ENCODE measurements at regions not wholly inside any gene's neighbourhood (a gene's known extent, or its start where the extent isn't known, plus 50 kb on each side); places are given as distances from the start of the nearest gene placed in this dataset.

DNA sequence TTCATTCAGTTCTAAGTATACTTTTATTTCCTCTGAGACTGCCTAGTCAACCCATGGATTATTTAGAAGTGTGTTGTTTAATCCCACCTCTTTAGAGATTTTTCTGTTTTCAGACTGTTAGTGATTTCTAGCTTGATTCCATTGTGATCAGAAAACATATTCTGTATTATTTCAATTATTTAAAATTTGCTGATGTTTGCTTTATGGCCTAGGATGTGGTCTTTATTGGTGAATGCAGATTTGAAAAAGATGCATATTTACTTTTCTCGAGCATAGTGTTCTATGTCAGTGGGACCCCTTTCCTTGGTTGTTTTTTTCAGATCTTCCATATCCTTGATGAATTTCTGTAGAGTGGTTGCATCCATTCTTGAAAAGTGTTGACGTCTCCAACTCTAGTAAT is 487.2 kb upstream of the HS6ST1 start:
- Mint-ChIP-seq H3K9me3 (peaks cover 8% of the 10 kb centered on the region), H3K4me1 (ENCODE audit: low read depth) (no peaks in the 10 kb centered on the region), H3K27me3 (ENCODE audit: low read depth) (no peaks in the 10 kb centered on the region), H3K4me3 (no peak overlapping the region), H3K36me3 (ENCODE audit: insufficient read depth) (no peaks in the 10 kb centered on the region)
- ATAC-seq (no peak), DNase-seq (no peak)

DNA sequence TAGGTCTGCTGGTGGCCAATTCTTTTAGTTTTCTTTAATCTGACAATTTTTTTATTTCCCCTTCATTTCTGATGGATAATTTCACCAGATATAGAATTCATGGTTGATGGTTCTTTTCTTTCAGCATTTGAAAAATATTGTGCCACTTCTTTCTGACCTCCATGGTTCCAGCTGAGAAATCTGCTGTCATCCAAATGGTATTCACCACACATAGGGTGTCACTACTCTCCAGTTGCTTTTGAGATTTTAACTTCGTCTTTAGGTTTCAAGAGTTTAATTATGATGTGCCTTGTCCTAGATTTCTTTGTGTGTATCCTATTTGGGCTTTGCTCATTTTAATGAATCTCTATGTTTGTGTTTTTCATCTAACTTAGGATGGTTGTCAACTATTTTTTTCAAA is 488.6 kb upstream of the HS6ST1 start:
- H3K4me3 Mint-ChIP-seq, result no peak overlapping the region
- H3K4me1 Mint-ChIP-seq (ENCODE audit: low read depth), result no peaks in the 10 kb centered on the region
- H3K36me3 Mint-ChIP-seq (ENCODE audit: insufficient read depth), result no peaks in the 10 kb centered on the region
- H3K9me3 Mint-ChIP-seq, result peaks cover 8% of the 10 kb centered on the region
- peaks cover 2% of the 10 kb centered on the region for H3K27me3 Mint-ChIP-seq (ENCODE audit: low read depth)
- DNase-seq (no peak), ATAC-seq (no peak)

DNA sequence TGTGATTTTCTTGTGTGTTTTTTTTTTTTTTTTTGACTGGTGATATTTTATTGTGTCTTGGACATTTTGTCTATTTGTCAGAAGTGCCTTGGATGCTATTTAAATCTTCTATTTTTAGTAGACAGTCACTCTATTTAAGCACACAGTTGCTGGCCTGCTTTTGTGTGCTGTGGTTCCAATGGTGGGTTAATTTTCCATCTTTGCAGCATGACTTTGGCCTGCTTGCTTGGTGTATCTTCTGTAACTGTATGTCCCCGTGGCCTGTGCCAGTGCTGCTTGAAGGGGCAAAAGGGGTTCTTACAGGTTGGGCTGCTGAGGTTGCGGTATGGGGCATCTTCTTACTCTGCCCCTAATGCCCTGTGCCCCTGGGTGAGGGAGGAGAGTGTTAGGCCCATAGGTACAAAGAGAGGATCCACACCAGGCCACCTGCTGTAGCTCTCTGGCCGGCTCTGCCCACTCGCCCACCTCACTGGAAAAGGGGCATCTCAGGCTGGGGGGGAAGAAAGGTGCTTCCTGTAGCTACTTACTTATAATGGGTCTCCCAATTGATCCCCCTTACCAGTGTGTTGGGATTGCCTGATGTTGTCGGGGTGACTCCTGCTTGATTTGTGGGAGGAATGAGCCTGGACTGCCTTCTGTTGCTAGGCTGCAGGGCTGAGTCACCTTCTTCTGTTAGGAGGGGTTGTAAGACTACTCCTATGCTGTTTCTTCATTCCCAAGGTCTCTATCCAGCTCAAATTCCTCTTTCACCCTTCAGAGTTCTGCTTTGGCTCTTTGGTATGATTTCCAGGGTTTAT is 490.0 kb upstream of the HS6ST1 start:
- DNase-seq (no peak), ATAC-seq (no peak)
- Mint-ChIP-seq H3K27me3 (ENCODE audit: low read depth) (peaks cover 9% of the 10 kb centered on the region), H3K36me3 (ENCODE audit: insufficient read depth) (no peaks in the 10 kb centered on the region), H3K9me3 (peaks cover 8% of the 10 kb centered on the region), H3K4me1 (ENCODE audit: low read depth) (no peaks in the 10 kb centered on the region), H3K4me3 (no peak overlapping the region)

DNA sequence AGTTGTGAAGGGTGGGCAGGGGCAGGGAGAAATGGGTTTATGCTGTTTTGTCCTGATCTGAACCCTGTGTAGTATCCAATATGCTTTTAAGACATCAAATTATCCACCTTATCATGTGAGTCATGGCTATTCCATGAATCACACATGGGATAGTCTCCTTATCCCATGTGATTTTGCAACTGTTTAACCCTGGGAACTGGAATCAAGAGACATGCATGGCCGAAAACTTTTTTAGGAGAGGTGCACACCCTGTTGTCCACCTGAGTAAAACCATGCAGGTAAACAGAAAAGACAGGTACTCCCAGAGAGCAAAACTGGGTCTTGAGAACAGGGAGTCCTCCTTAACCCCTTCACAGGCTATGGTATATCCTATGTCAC is 490.6 kb upstream of the HS6ST1 start:
- DNase-seq (no peak), ATAC-seq (no peak)
- no peaks in the 10 kb centered on the region for H3K36me3 Mint-ChIP-seq (ENCODE audit: insufficient read depth)
- peaks cover 8% of the 10 kb centered on the region for H3K9me3 Mint-ChIP-seq
- no peak overlapping the region for H3K4me3 Mint-ChIP-seq
- H3K4me1 Mint-ChIP-seq (ENCODE audit: low read depth), result no peaks in the 10 kb centered on the region
- H3K27me3 Mint-ChIP-seq (ENCODE audit: low read depth), result peaks cover 11% of the 10 kb centered on the region

DNA sequence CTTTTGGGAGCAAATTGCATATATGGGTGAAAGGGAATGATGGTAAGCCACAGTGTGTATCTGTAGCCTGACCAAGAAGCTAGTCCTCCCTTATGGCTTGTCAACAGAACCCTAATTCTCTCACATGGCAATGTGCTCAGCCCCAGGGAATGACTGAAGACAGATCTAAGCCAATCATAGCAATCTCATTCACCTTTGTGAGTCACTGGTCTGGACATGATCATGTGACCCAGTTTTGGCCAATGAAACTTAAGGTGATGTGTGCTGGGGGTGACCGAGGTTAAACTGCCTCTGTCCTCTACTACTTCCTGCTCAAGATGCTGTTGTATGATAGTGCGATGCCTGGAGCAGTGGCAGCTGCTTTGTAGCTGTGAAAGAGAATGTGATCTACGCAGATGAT is 491.2 kb upstream of the HS6ST1 start:
- no peak for DNase-seq
- H3K27me3 Mint-ChIP-seq (ENCODE audit: low read depth), result peaks cover 13% of the 10 kb centered on the region
- no peaks in the 10 kb centered on the region for H3K36me3 Mint-ChIP-seq (ENCODE audit: insufficient read depth)
- H3K4me3 Mint-ChIP-seq, result no peak overlapping the region
- H3K4me1 Mint-ChIP-seq (ENCODE audit: low read depth), result no peaks in the 10 kb centered on the region
- peaks cover 8% of the 10 kb centered on the region for H3K9me3 Mint-ChIP-seq
- ATAC-seq, result no peak

DNA sequence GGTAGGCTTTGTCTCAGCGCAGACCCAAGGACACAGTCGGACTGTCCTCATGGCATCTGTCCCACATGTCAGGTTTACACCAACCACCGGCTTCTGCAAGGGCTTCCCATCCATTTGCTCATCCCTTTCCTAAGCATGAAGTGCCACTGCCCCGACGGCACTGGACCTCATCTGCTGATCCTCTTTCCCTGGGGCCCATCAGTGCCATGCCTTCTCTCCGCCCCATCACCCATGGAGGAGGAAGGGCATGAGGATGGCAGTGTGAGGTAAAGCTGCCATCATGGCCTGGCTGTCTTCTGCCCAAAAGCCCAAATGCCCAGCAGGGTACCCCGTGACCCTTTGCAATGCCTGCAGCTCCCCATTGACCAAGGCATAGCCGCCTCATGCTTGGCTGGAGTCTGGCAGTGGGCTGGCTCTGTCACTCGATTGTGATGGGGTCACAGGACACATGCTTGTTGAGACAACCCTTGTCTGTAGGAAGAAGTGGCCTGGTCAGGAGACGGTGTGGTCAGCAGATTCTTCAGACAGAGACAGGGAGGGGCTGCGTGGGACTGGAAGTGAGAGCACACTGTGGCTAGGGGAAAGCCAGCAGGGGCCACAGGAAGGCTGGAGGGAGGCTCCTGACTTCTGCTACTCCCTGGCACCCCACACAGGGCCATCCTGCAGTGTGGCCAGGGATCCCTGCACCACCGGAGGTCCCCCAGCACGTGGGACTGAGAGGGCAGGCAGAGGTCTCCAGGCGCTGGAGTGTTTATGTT is 493.7 kb upstream of the HS6ST1 start:
- Mint-ChIP-seq H3K27me3 (ENCODE audit: low read depth) (peaks cover 13% of the 10 kb centered on the region), H3K36me3 (ENCODE audit: insufficient read depth) (no peaks in the 10 kb centered on the region), H3K4me3 (no peak overlapping the region), H3K4me1 (ENCODE audit: low read depth) (no peaks in the 10 kb centered on the region), H3K9me3 (peaks cover 8% of the 10 kb centered on the region)
- ATAC-seq (no peak), DNase-seq (no peak)

DNA sequence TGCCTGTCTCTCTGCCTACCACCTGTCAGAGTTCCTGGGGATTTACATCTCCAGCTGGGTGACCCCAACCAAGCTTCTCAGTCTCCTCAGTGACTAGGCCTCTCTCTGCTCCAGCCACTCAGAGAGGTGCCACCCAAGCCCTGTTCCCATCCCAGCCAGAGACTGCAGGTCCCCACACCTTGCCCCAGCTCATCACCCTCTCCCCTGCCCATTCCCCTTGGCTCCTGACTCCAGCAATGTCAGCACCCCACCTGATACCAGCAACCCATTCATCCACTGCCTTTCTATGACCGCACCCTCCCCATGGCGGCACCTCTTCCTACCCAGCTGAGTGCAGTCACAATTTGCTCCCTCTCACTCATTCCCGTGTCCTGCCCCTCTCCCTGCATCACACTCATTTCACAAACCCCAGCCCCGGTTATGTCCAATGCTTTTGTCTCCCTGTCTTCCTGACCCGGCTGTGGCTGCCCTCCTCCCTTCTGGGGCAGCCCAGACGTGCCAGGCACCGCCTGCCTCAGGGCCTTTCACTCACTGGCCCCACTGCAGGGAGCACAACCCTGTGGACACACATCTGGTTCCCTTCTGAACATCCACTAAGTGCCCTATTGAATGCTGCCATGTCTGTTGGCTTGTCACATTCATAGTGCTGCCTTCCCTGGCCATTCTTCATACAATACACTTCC is 494.8 kb upstream of the HS6ST1 start:
- Mint-ChIP-seq H3K27me3 (ENCODE audit: low read depth) (peaks cover 13% of the 10 kb centered on the region), H3K4me3 (no peak overlapping the region), H3K4me1 (ENCODE audit: low read depth) (no peaks in the 10 kb centered on the region), H3K9me3 (peaks cover 8% of the 10 kb centered on the region), H3K36me3 (ENCODE audit: insufficient read depth) (no peaks in the 10 kb centered on the region)
- no peak for ATAC-seq
- DNase-seq, result no peak

DNA sequence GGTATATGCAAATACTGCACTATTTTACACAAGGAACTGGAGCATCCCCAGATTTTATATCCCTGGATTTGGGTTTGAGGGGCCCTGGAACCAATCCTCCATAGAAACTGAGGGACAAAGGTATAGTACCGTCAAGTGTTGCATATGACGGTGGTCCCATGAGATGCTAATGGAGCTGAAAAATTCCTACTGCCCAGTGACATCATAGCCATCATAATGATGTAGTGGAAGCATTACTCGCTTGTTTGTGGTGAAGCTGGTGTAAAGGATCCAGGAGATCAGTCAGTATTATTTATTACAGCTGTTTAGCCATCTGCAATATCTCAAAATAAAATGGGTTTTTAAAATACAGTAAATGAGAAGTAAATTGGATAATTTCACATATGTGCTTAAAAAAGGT is 496.6 kb upstream of the HS6ST1 start:
- no peaks in the 10 kb centered on the region for H3K36me3 Mint-ChIP-seq (ENCODE audit: insufficient read depth)

DNA sequence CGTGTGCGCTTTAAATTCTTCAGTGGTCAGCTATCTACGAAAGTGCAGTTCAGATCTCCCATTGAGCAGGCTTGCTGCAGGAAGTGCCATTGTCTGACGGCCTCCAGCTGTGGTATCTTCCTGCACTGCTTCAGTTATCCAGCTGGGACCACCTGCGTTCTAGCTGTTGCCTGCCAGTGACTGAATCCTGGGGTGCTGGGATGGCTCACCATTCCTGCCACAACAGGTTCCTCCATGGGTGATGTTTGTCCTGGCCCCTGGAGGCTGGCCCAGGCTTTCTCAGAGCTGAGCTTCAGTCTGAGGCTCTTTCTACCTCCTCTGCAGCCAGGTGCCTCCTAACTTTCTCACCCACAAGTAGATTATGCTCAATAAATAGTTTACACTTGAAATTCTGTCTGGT is 498.5 kb upstream of the HS6ST1 start:
- no peak for DNase-seq
- no peaks in the 10 kb centered on the region for H3K36me3 Mint-ChIP-seq (ENCODE audit: insufficient read depth)
- H3K4me3 Mint-ChIP-seq, result no peak overlapping the region

More for the DNA sequence above, 496.6 kb upstream of the HS6ST1 start:
- Mint-ChIP-seq H3K27me3 (ENCODE audit: low read depth) (peaks cover 13% of the 10 kb centered on the region), H3K4me3 (no peak overlapping the region), H3K9me3 (peaks cover 5% of the 10 kb centered on the region), H3K4me1 (ENCODE audit: low read depth) (no peaks in the 10 kb centered on the region)
- no peak for DNase-seq
- no peak for ATAC-seq

DNA sequence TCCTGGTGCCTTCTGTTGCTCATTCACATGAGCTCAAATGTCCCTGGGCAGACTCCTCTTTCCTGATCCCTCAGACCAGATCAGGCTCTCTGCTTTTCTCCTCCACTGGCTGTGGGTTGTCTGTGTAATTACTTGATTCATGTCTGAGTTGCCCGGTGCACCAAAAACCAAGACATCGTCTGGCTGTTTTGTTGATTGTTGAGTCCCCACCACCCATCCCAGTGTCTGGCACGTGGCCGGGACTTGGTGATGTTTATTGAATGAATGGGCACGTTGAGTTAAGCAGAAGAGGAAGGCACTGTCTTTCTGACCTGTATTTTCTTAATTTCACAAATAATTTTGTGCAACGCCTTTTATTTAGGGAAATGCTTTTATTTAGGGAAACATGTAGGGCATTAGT is 499.1 kb upstream of the HS6ST1 start:
- DNase-seq, result no peak
- no peaks in the 10 kb centered on the region for H3K9me3 Mint-ChIP-seq
- no peaks in the 10 kb centered on the region for H3K4me1 Mint-ChIP-seq (ENCODE audit: low read depth)
- H3K27me3 Mint-ChIP-seq (ENCODE audit: low read depth), result peaks cover 8% of the 10 kb centered on the region
- ATAC-seq, result no peak
- H3K4me3 Mint-ChIP-seq, result no peak overlapping the region
- no peaks in the 10 kb centered on the region for H3K36me3 Mint-ChIP-seq (ENCODE audit: insufficient read depth)

More for the DNA sequence above, 498.5 kb upstream of the HS6ST1 start:
- Mint-ChIP-seq H3K27me3 (ENCODE audit: low read depth) (peaks cover 12% of the 10 kb centered on the region), H3K9me3 (no peaks in the 10 kb centered on the region), H3K4me1 (ENCODE audit: low read depth) (no peaks in the 10 kb centered on the region)
- ATAC-seq, result no peak

DNA sequence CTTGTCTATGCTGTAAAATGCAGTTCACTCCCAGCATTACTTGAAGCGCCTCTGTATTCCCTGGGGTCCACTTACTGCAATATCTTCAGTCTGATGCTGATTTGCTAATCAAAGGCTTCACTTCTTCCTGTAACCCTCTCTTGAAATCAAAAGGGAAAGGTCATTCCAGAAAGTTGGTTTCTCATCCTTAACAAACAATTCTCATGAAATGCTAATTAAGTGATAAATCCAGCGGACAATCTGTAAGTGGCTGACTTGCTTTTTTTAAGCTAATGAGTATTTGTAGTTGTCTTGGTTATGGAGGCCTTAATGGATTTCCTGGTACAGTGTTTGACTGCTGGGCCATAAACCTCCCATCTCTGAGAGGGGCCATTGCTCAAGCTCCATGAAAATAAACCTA is 499.6 kb upstream of the HS6ST1 start:
- H3K4me3 Mint-ChIP-seq, result no peak overlapping the region
- H3K4me1 Mint-ChIP-seq (ENCODE audit: low read depth), result no peaks in the 10 kb centered on the region
- no peak for ATAC-seq

DNA sequence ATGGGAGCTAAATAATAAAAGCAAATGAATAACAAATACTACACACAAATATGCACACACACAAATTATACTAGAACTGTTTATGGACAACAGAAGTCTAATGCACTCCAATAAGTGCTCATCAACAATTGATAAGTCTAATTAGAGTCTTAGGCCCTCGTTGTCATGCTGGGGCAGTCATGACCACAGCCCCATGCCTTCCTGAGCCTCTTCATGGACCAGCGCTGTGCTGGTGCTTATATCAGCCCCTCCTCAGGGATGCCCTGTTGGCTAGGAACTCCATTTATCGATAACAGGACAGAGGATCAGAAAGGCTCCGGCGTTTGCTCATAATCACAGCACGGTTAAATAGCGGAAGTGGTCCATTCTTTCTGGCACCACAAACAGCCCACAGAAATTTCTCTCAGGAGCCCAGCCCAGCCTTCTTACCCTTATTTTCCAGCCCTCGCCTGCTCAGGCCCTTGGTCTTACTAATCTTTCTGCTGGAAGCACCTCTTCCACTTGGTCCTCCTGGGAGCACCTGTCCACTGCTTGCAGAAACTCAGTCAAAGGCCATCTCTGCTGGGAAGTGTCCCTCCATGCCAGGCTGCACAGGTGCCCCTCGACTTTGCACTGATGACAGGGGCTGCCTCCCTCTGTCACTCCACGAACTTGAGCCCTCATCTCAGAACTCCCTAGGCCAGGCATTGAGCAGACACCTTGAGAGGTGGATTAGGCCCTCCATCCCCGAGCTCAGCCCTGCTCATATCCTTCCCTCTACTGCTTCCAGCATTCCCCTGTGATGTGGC is 500.2 kb upstream of the HS6ST1 start:
- no peak for ATAC-seq
- no peaks in the 10 kb centered on the region for H3K4me1 Mint-ChIP-seq (ENCODE audit: low read depth)
- no peak overlapping the region for H3K4me3 Mint-ChIP-seq
- peaks cover 2% of the 10 kb centered on the region for H3K27me3 Mint-ChIP-seq (ENCODE audit: low read depth)
- H3K36me3 Mint-ChIP-seq (ENCODE audit: insufficient read depth), result no peaks in the 10 kb centered on the region
- DNase-seq, result no peak
- H3K9me3 Mint-ChIP-seq, result no peaks in the 10 kb centered on the region

More for the DNA sequence above, 499.6 kb upstream of the HS6ST1 start:
- peaks cover 7% of the 10 kb centered on the region for H3K27me3 Mint-ChIP-seq (ENCODE audit: low read depth)
- H3K9me3 Mint-ChIP-seq, result no peaks in the 10 kb centered on the region
- no peak for DNase-seq
- no peaks in the 10 kb centered on the region for H3K36me3 Mint-ChIP-seq (ENCODE audit: insufficient read depth)

DNA sequence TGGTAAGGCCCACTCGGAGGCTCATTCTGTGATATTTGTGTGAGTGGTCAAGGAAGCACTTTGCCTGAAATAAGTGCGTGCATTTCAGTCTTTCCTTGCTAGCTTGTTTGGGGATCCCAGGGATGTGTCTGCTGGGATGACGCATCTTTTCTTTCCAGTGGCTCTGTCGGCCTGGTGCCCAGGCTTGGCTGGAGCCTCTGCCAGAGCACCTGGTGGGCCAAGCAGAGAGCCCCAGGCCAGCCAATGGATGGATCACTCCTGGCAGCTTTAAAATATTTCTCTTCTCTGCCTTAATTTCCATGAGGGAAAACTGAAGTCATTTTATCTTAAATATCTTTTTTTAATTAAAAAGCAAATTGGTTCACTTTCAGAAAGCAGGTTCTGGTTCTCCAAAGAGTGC is 501.8 kb upstream of the HS6ST1 start:
- no peaks in the 10 kb centered on the region for H3K27me3 Mint-ChIP-seq (ENCODE audit: low read depth)
- H3K4me1 Mint-ChIP-seq (ENCODE audit: low read depth), result no peaks in the 10 kb centered on the region
- ATAC-seq, result no peak
- no peaks in the 10 kb centered on the region for H3K36me3 Mint-ChIP-seq (ENCODE audit: insufficient read depth)
- no peak for DNase-seq
- peaks cover 6% of the 10 kb centered on the region for H3K9me3 Mint-ChIP-seq
- no peak overlapping the region for H3K4me3 Mint-ChIP-seq

DNA sequence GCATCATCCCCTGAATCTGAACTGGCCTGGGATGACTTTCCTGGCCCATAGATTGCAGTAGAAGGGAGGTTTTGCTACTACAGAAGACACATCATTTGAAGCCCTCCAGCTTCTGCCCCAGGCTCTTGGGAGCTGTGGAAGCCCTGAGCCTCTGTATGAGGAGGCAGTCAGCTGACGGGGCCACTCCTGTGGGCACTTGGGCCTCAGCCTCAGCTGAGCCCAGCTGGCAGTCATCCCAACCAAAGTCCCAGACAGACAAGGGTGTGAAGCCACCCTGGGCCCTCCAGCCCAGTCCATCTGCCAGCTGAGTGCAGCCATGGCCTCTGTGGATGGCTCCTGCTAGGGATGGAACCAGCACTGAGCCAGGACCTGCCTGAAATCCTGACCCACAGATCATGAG is 502.3 kb upstream of the HS6ST1 start:
- H3K9me3 Mint-ChIP-seq, result peaks cover 6% of the 10 kb centered on the region
- DNase-seq (no peak), ATAC-seq (no peak)
- H3K36me3 Mint-ChIP-seq (ENCODE audit: insufficient read depth), result no peaks in the 10 kb centered on the region
- H3K4me1 Mint-ChIP-seq (ENCODE audit: low read depth), result no peaks in the 10 kb centered on the region
- H3K27me3 Mint-ChIP-seq (ENCODE audit: low read depth), result no peaks in the 10 kb centered on the region
- H3K4me3 Mint-ChIP-seq, result no peak overlapping the region

Measured in activated T-cell treated with anti-CD3 and anti-CD28 coated beads, Interleukin-2, amount 50 U/mL, for 4 hours (primary cell).